ENCODE measurements at regions not wholly inside any gene's neighbourhood (a gene's known extent, or its start where the extent isn't known, plus 50 kb on each side); places are given as distances from the start of the nearest gene placed in this dataset.

DNA sequence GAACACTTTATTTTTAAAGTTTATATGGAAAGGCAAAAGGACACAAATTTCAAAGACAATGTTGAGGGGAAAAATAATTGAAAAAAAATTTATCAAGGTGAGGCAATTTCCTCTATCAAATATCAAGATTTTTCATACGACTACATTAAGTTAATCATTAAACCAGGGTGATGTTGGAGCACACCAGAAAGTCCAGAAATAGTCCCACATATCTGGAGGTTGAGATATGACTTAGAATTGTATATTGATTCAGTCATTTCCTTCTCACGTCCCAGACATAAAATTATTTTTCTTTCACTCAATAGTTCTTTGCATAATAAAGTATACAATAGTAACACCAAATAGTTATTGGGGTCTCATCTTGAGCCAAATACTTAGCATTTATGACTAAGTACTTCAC lies 605.1 kb downstream of the NUP35 start:
- CTCF ChIA-PET: no interaction called here
- POLR2A ChIA-PET: no interaction called here
- no peak for DNase-seq (ENCODE audit: extremely low spot score)
- no peak for TF ChIP-seq FOXA1 (IDR thresholded peaks at IDR 0.05)
- TF ChIP-seq L3MBTL2 (conservative IDR thresholded peaks at IDR 0.05): no peak
- TF ChIP-seq SP1 (IDR thresholded peaks at IDR 0.05): no peak
- TF ChIP-seq ELF4 (IDR thresholded peaks at IDR 0.05): no peak
- TF ChIP-seq NFRKB (IDR thresholded peaks at IDR 0.05): no peak
- no peak for TF ChIP-seq ARNT (IDR thresholded peaks at IDR 0.05)
- TF ChIP-seq HDGF (IDR thresholded peaks at IDR 0.05; ENCODE audit: borderline replicate concordance): no peak
- TF ChIP-seq TARDBP (IDR thresholded peaks at IDR 0.05): no peak
- TF ChIP-seq CTBP1 (IDR thresholded peaks at IDR 0.05; ENCODE audit: borderline replicate concordance): no peak

DNA sequence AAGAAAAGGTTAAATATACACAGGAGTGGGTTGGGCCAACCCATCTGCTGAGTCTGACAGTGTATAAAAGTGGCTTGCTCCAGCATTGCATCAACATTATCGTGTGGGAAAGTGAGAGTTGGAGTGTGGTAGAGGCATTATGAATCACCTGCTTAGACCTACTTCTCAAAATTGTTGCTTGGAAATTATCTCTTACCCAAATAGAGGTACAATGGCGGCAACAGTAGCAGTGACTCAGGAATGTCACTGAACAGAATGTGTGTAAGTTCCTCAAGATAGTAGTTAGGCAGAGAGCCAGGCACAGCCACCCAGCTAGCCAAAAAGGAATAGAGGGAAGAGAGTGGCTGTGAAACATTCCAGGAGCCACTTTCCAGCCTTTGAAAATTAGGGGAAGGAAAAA lies 616.0 kb downstream of the NUP35 start:
- no peak for DNase-seq (ENCODE audit: extremely low spot score)
- POLR2A ChIA-PET: no interaction called here
- CTCF ChIA-PET: no interaction called here
- no peak for TF ChIP-seq SUZ12 (IDR thresholded peaks at IDR 0.05)
- TF ChIP-seq, protein P1, sequence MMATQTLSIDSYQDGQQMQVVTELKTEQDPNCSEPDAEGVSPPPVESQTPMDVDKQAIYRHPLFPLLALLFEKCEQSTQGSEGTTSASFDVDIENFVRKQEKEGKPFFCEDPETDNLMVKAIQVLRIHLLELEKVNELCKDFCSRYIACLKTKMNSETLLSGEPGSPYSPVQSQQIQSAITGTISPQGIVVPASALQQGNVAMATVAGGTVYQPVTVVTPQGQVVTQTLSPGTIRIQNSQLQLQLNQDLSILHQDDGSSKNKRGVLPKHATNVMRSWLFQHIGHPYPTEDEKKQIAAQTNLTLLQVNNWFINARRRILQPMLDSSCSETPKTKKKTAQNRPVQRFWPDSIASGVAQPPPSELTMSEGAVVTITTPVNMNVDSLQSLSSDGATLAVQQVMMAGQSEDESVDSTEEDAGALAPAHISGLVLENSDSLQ (IDR thresholded peaks at IDR 0.05): no peak
- no peak for TF ChIP-seq NFRKB (IDR thresholded peaks at IDR 0.05)
- no peak for TF ChIP-seq ELF4 (IDR thresholded peaks at IDR 0.05)
- no peak for TF ChIP-seq ZNF384 (IDR thresholded peaks at IDR 0.05)
- TF ChIP-seq LEF1 (IDR thresholded peaks at IDR 0.05; ENCODE audit: borderline replicate concordance): no peak
- TF ChIP-seq HDGF (IDR thresholded peaks at IDR 0.05; ENCODE audit: borderline replicate concordance): no peak
- TF ChIP-seq CTBP1 (IDR thresholded peaks at IDR 0.05; ENCODE audit: borderline replicate concordance): no peak
- no peak for TF ChIP-seq FOXK2 (IDR thresholded peaks at IDR 0.05)
- no peak for TF ChIP-seq L3MBTL2 (conservative IDR thresholded peaks at IDR 0.05)
- TF ChIP-seq SP1 (IDR thresholded peaks at IDR 0.05): no peak

DNA sequence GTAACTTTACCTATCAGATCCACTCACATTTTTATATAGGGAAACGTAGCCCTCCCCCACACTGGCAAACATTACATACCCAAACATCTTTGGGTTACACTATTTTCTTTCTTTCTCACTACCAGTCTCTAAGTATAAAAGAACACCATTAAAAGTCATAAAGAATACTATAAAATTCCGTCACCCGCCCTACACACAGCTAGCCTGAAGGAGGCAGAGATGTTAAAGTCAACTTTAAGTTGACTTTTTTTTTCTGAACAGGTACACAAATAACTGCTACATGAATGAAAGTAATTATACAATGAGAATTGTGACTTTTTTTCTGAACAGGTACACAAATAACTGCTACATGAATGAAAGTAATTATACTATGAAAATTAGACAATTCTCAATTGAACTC lies 628.3 kb downstream of the NUP35 start:
- ChIA-PET POLR2A (no interaction called here), CTCF (no interaction called here)
- TF ChIP-seq ARNT (IDR thresholded peaks at IDR 0.05): no peak
- TF ChIP-seq LEF1 (IDR thresholded peaks at IDR 0.05; ENCODE audit: borderline replicate concordance): no peak
- TF ChIP-seq BHLHE40 (IDR thresholded peaks at IDR 0.05; ENCODE audit: borderline replicate concordance): no peak
- no peak for TF ChIP-seq CTBP1 (IDR thresholded peaks at IDR 0.05; ENCODE audit: borderline replicate concordance)
- TF ChIP-seq, protein P1 (IDR thresholded peaks at IDR 0.05): no peak
- no peak for TF ChIP-seq FOXK2 (IDR thresholded peaks at IDR 0.05)
- no peak for TF ChIP-seq ZNF384 (IDR thresholded peaks at IDR 0.05)
- no peak for DNase-seq (ENCODE audit: extremely low spot score)

DNA sequence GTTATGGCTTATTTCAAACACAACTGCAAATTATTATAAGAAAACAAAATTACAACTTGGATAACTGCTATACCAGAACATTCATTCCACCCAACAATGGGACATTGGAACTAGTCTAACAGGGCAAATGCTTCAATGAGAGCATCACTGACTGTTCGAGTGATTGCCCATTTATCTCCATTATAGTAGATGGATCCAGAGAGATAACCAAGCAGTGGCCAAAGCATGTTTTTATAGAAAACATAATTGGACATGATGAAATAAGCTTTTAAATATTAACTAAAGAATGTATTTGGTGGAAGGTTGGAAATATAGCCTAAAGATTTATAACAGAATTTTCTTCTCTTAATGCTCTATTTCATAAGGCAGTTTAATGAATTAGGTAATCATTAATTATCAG lies 634.8 kb downstream of the NUP35 start:
- TF ChIP-seq SP1 (IDR thresholded peaks at IDR 0.05): no peak
- TF ChIP-seq BHLHE40 (IDR thresholded peaks at IDR 0.05; ENCODE audit: borderline replicate concordance): no peak
- TF ChIP-seq TARDBP (IDR thresholded peaks at IDR 0.05): no peak
- no peak for TF ChIP-seq LEF1 (IDR thresholded peaks at IDR 0.05; ENCODE audit: borderline replicate concordance)
- no peak for TF ChIP-seq CTBP1 (IDR thresholded peaks at IDR 0.05; ENCODE audit: borderline replicate concordance)
- no peak for TF ChIP-seq L3MBTL2 (conservative IDR thresholded peaks at IDR 0.05)
- no peak for TF ChIP-seq ZNF384 (IDR thresholded peaks at IDR 0.05)
- TF ChIP-seq NFRKB (IDR thresholded peaks at IDR 0.05): no peak
- TF ChIP-seq FOXM1 (IDR thresholded peaks at IDR 0.05; ENCODE audit: borderline replicate concordance): no peak
- no peak for TF ChIP-seq FOXK2 (IDR thresholded peaks at IDR 0.05)
- TF ChIP-seq, protein P1 (IDR thresholded peaks at IDR 0.05): no peak
- TF ChIP-seq HDGF (IDR thresholded peaks at IDR 0.05; ENCODE audit: borderline replicate concordance): no peak
- TF ChIP-seq SUZ12 (IDR thresholded peaks at IDR 0.05): no peak
- TF ChIP-seq FOXA1 (IDR thresholded peaks at IDR 0.05): no peak
- TF ChIP-seq ELF4 (IDR thresholded peaks at IDR 0.05): no peak
- no peak for TF ChIP-seq ARNT (IDR thresholded peaks at IDR 0.05)
- ChIA-PET CTCF (no interaction called here), POLR2A (no interaction called here)
- DNase-seq (ENCODE audit: extremely low spot score): no peak

DNA sequence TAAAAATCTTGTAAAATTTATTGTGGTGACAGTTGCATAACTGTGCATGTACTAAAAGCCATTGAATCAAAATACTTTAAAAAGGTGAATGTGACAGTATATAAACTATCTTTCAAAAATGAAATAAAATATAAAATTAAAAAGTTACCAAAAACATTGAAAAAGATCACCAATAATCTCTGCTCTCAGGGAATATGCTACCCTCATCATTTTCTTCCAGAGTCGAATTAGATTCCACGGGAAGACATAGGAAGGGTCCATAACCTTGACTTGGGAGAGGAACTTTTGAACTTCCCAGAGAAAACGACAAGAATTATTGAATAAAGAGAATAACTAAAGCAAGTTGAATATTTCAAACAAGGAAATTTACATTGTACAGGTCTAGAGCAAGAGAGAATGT lies 649.5 kb downstream of the NUP35 start:
- CTCF ChIA-PET: no interaction called here
- POLR2A ChIA-PET: no interaction called here
- DNase-seq (ENCODE audit: extremely low spot score): no peak
- TF ChIP-seq FOXM1 (IDR thresholded peaks at IDR 0.05; ENCODE audit: borderline replicate concordance): no peak
- no peak for TF ChIP-seq NFRKB (IDR thresholded peaks at IDR 0.05)
- TF ChIP-seq BHLHE40 (IDR thresholded peaks at IDR 0.05; ENCODE audit: borderline replicate concordance): no peak
- no peak for TF ChIP-seq FOXK2 (IDR thresholded peaks at IDR 0.05)
- TF ChIP-seq ZNF384 (IDR thresholded peaks at IDR 0.05): no peak
- TF ChIP-seq TARDBP (IDR thresholded peaks at IDR 0.05): no peak
- no peak for TF ChIP-seq SUZ12 (IDR thresholded peaks at IDR 0.05)
- no peak for TF ChIP-seq L3MBTL2 (conservative IDR thresholded peaks at IDR 0.05)
- TF ChIP-seq SP1 (IDR thresholded peaks at IDR 0.05): no peak
- TF ChIP-seq ELF4 (IDR thresholded peaks at IDR 0.05): no peak
- no peak for TF ChIP-seq HDGF (IDR thresholded peaks at IDR 0.05; ENCODE audit: borderline replicate concordance)
- TF ChIP-seq CTBP1 (IDR thresholded peaks at IDR 0.05; ENCODE audit: borderline replicate concordance): no peak
- TF ChIP-seq ARNT (IDR thresholded peaks at IDR 0.05): no peak
- TF ChIP-seq, protein P1 (IDR thresholded peaks at IDR 0.05): no peak
- no peak for TF ChIP-seq FOXA1 (IDR thresholded peaks at IDR 0.05)

DNA sequence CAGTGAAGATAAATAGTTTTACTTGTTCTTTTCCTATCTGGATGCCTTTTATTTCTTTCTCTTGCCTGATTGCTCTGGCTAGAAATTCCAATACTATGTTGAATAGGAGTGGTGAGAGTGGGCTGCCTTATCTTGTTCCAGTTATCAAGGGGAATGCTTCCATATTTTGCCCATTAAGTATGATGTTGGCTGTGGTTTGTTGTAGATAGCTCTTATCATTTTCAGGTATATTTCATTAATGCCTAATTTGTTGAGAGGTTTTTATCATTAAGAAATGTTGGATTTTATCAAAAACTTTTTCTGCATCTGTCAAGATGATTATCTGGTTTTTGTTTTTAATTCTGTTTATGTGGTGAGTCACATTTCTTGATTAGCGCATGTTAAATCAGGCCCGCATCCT lies 655.8 kb downstream of the NUP35 start:
- CTCF ChIA-PET: no interaction called here
- TF ChIP-seq, protein P1 (IDR thresholded peaks at IDR 0.05): no peak
- TF ChIP-seq FOXA1 (IDR thresholded peaks at IDR 0.05): no peak
- no peak for TF ChIP-seq ZNF384 (IDR thresholded peaks at IDR 0.05)
- no peak for TF ChIP-seq LEF1 (IDR thresholded peaks at IDR 0.05; ENCODE audit: borderline replicate concordance)
- TF ChIP-seq L3MBTL2 (conservative IDR thresholded peaks at IDR 0.05): no peak
- POLR2A ChIA-PET: no interaction called here
- DNase-seq (ENCODE audit: extremely low spot score): no peak
